ENCODE measurements at regions not wholly inside any gene's neighbourhood (a gene's known extent, or its start where the extent isn't known, plus 50 kb on each side); places are given as distances from the start of the nearest gene placed in this dataset.

DNA sequence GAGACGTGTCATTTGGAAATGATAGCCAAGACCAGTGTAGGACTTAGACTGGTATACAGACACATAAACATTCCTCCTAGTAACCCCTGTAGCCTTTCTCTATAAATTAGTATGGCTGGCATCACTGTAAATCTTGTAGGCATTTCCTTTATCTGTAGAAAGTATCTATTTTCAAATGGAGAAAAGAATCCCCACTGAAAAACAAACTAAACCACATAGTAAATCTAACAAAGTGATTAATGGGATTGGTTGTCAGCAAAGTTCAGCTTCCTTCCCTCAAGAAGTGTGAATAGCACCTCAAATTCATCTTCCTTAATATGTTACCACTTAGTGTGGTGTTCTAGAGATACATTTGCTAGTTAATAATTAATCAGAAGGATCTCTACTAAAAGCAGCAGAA lies 119.4 kb upstream of the NBEA start:
- no peak overlapping the region for H2AFZ ChIP-seq (ENCODE audit: low read depth, low read length)
- H3K27ac ChIP-seq (ENCODE audit: low read length) = no peak overlapping the region
- H3K27me3 ChIP-seq (ENCODE audit: insufficient read depth, low read length, poor library complexity) = no peaks in the 10 kb centered on the region
- H3K4me3 ChIP-seq (ENCODE audit: low read depth in 1 of 2, low read length in 2 of 2) = no peak overlapping the region
- no peaks in the 10 kb centered on the region for H3K9me3 ChIP-seq (ENCODE audit: insufficient read depth, low read length, severe bottlenecking)
- no peak for TF ChIP-seq EZH2 (IDR thresholded peaks at IDR 0.05; ENCODE audit: borderline replicate concordance, low read depth, low read length, severe bottlenecking)
- TF ChIP-seq, protein P1, sequence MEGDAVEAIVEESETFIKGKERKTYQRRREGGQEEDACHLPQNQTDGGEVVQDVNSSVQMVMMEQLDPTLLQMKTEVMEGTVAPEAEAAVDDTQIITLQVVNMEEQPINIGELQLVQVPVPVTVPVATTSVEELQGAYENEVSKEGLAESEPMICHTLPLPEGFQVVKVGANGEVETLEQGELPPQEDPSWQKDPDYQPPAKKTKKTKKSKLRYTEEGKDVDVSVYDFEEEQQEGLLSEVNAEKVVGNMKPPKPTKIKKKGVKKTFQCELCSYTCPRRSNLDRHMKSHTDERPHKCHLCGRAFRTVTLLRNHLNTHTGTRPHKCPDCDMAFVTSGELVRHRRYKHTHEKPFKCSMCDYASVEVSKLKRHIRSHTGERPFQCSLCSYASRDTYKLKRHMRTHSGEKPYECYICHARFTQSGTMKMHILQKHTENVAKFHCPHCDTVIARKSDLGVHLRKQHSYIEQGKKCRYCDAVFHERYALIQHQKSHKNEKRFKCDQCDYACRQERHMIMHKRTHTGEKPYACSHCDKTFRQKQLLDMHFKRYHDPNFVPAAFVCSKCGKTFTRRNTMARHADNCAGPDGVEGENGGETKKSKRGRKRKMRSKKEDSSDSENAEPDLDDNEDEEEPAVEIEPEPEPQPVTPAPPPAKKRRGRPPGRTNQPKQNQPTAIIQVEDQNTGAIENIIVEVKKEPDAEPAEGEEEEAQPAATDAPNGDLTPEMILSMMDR (IDR thresholded peaks at IDR 0.05; ENCODE audit: borderline replicate concordance, extremely low read depth, low read length, poor library complexity, severe bottlenecking) = no peak
- no peaks in the 10 kb centered on the region for H3K79me2 ChIP-seq (ENCODE audit: insufficient read depth, low read length)
- H3K4me1 ChIP-seq (ENCODE audit: insufficient read depth, low read length) = no peaks in the 10 kb centered on the region
- DNase-seq (no peak), ATAC-seq (ENCODE audit: insufficient read depth, low read depth) (no peak)
- H3K36me3 ChIP-seq (ENCODE audit: insufficient read depth, low read length) = no peaks in the 10 kb centered on the region
- H3K4me2 ChIP-seq (ENCODE audit: insufficient read depth, low read length) = no peak overlapping the region
- no peak overlapping the region for H3K9ac ChIP-seq (ENCODE audit: low read depth, low read length)
- no peaks in the 10 kb centered on the region for H4K20me1 ChIP-seq (ENCODE audit: insufficient read depth, low read length)

DNA sequence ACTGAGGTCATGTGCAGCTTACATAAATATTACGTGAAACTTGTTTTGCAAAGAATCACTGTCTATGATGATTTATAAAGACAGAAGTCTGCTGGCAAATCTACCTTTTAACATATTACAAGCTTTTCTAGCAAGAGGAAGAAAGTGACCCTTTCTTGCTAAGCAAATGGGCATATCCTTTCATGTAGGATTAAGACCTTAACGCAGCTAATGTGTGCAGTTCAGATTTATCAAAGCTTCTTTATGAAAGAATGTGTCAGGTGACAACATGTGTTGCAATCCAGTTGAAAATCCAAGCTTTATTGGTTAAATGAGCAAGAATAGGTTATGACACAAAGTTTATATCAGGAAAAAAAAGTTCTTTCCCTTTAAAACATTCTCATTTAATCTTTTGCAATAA lies 115.6 kb upstream of the NBEA start:
- Histone ChIP-seq H4K20me1 (ENCODE audit: insufficient read depth, low read length) (no peaks in the 10 kb centered on the region), H3K27ac (ENCODE audit: low read length) (no peak overlapping the region), H3K27me3 (ENCODE audit: insufficient read depth, low read length, poor library complexity) (no peaks in the 10 kb centered on the region), H3K4me1 (ENCODE audit: insufficient read depth, low read length) (no peaks in the 10 kb centered on the region), H3K36me3 (ENCODE audit: insufficient read depth, low read length) (no peaks in the 10 kb centered on the region), H3K9ac (ENCODE audit: low read depth, low read length) (no peak overlapping the region), H3K4me2 (ENCODE audit: insufficient read depth, low read length) (no peak overlapping the region), H2AFZ (ENCODE audit: low read depth, low read length) (no peak overlapping the region), H3K4me3 (ENCODE audit: low read depth in 1 of 2, low read length in 2 of 2) (no peak overlapping the region), H3K9me3 (ENCODE audit: insufficient read depth, low read length, severe bottlenecking) (no peaks in the 10 kb centered on the region), H3K79me2 (ENCODE audit: insufficient read depth, low read length) (no peaks in the 10 kb centered on the region)
- ATAC-seq (ENCODE audit: insufficient read depth, low read depth) = no peak
- TF ChIP-seq, protein P1 (IDR thresholded peaks at IDR 0.05; ENCODE audit: borderline replicate concordance, extremely low read depth, low read length, poor library complexity, severe bottlenecking) = no peak
- no peak for TF ChIP-seq EZH2 (IDR thresholded peaks at IDR 0.05; ENCODE audit: borderline replicate concordance, low read depth, low read length, severe bottlenecking)
- no peak for DNase-seq

DNA sequence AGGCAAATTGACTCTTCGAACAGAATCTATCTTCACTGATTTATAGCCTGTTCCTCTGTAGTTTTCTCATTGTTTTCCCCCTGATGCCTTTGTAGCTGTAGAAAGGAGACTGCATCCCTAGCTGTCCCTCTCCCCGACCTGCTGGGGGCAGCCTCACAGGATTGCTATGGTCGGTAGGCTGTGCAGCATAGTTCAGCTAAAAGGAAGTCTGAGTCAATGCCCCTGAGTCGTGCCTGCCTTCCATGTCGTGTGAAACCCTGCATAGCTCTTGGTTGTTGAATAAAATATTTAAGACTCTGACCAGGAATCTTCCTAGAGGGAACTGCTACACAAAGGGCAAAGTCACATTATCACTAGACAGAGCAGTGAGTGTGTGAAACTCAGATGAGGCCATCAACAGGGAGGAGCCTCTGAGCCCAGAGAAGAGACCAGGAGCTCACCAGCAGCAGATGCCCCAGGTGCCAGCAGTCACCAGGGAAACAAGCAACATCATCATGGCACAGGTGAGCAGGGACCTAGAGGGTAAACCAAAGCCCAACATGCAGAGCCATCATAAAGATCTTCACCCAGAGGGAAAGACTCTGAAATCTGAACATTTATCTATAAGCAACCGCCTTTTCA lies 108.4 kb upstream of the NBEA start:
- Histone ChIP-seq H3K9ac (ENCODE audit: low read depth, low read length) (no peak overlapping the region), H3K27ac (ENCODE audit: low read length) (no peak overlapping the region), H3K4me2 (ENCODE audit: insufficient read depth, low read length) (no peak overlapping the region), H3K4me3 (ENCODE audit: low read depth in 1 of 2, low read length in 2 of 2) (no peak overlapping the region), H3K27me3 (ENCODE audit: insufficient read depth, low read length, poor library complexity) (no peaks in the 10 kb centered on the region), H3K79me2 (ENCODE audit: insufficient read depth, low read length) (no peaks in the 10 kb centered on the region), H4K20me1 (ENCODE audit: insufficient read depth, low read length) (no peaks in the 10 kb centered on the region), H2AFZ (ENCODE audit: low read depth, low read length) (no peak overlapping the region), H3K9me3 (ENCODE audit: insufficient read depth, low read length, severe bottlenecking) (no peaks in the 10 kb centered on the region), H3K4me1 (ENCODE audit: insufficient read depth, low read length) (no peaks in the 10 kb centered on the region), H3K36me3 (ENCODE audit: insufficient read depth, low read length) (no peaks in the 10 kb centered on the region)
- no peak for TF ChIP-seq EZH2 (IDR thresholded peaks at IDR 0.05; ENCODE audit: borderline replicate concordance, low read depth, low read length, severe bottlenecking)
- TF ChIP-seq, protein P1 (IDR thresholded peaks at IDR 0.05; ENCODE audit: borderline replicate concordance, extremely low read depth, low read length, poor library complexity, severe bottlenecking) = no peak
- ATAC-seq (ENCODE audit: insufficient read depth, low read depth) = no peak
- DNase-seq = no peak

All from DND-41 (cell line).